ENCODE measurements at regions not wholly inside any gene's neighbourhood (a gene's known extent, or its start where the extent isn't known, plus 50 kb on each side); places are given as distances from the start of the nearest gene placed in this dataset.

DNA sequence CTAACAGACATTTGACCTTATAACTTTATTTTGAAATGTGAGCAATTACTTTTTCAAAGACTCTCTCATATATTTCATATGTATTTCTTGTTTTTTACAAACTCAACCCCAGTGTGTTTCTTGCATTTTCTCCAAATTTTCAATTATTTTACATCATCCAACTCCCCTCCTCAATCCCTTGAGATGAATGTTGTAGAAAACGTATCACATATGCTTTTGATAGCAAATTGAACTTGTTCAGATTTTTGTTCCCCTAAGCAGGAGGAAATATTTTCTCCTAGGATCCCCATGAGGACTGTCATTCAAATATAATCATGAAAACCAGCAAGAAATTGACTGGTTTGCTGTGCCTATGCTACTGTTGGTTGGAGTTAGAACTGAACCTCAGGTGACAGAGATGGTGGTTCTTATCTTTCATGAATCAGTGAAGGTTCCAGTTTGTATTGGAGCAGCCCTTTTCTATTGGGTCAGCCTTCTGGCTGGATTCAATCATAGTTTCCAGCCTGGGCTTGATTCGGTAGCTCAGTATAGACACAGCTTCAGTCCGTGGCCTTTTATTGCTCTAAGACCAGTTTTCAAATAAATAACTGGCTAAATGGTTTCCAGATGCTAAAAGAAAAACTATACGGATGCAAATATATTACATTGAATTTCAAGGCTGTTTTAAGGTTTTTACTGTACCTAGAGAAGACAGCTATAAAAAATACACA lies 591.0 kb downstream of the EPHA4 start:
- H3K4me3 ChIP-seq: no peak overlapping the region
- H3K27ac ChIP-seq: no peak overlapping the region
- ATAC-seq: no peak
- TF ChIP-seq, protein P1, sequence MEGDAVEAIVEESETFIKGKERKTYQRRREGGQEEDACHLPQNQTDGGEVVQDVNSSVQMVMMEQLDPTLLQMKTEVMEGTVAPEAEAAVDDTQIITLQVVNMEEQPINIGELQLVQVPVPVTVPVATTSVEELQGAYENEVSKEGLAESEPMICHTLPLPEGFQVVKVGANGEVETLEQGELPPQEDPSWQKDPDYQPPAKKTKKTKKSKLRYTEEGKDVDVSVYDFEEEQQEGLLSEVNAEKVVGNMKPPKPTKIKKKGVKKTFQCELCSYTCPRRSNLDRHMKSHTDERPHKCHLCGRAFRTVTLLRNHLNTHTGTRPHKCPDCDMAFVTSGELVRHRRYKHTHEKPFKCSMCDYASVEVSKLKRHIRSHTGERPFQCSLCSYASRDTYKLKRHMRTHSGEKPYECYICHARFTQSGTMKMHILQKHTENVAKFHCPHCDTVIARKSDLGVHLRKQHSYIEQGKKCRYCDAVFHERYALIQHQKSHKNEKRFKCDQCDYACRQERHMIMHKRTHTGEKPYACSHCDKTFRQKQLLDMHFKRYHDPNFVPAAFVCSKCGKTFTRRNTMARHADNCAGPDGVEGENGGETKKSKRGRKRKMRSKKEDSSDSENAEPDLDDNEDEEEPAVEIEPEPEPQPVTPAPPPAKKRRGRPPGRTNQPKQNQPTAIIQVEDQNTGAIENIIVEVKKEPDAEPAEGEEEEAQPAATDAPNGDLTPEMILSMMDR (IDR thresholded peaks at IDR 0.05): no peak
- intact Hi-C loops (cut with DNase I): no loop called here
- no peaks in the 10 kb centered on the region for H3K27me3 ChIP-seq
- peaks cover 0 to 17% (median 5%) of the 10 kb centered on the region in 11 donors for H3K9me3 ChIP-seq
- WGBS, 2 donors: 86 to 87% methylated on average over 4 of the region's 4 CpGs
- DNase-seq: no peak
- no peaks in the 10 kb centered on the region for H3K4me1 ChIP-seq
- no peaks in the 10 kb centered on the region for H3K36me3 ChIP-seq

DNA sequence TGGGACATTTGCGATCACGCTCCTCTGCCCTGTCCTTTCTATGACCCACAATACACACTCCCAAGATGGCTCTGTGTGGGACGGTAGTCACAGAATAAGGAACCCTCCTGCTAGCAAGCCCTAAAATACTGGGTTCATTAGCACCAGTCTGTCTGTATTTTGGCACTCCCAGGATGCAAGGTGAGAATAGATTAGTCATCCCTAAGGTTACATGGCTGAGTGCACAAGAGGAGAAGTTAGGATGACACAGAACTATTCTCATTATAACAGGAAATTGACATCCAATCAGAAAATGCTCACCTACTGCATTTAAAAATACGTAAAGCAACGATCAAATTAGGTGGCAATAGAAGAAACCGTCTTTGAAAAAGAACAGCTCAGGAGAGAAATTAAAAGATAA lies 590.2 kb downstream of the EPHA4 start:
- intact Hi-C loops (cut with DNase I): no loop called here
- DNase-seq: no peak
- no peak overlapping the region for H3K27ac ChIP-seq
- H3K4me3 ChIP-seq: no peak overlapping the region
- no peak for ATAC-seq
- H3K4me1 ChIP-seq: no peaks in the 10 kb centered on the region
- 87 to 99% methylated on average over 6 of the region's 6 CpGs for WGBS, 2 donors
- TF ChIP-seq, protein P1 (IDR thresholded peaks at IDR 0.05): no peak
- no peaks in the 10 kb centered on the region for H3K27me3 ChIP-seq
- H3K9me3 ChIP-seq: peaks cover 0 to 17% (median 5%) of the 10 kb centered on the region in 11 donors
- H3K36me3 ChIP-seq: no peaks in the 10 kb centered on the region

DNA sequence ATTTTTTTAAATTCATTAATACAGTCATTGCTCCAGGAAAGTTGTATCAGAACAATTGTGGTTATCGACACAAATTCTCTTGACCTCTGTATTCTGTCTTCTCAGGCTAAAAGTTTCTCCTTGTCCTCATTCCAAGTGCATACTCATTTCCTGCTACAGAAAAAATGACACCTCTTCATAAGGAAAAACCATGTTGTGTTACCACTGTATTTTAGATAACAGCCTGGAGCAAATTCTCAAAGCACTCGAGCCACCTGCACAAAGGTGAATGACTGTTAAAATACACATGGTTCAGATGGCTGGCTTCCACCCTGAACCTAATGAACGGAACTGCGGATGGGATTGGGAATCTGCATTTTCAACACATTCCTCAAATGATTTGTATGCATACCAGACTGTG lies 586.5 kb downstream of the EPHA4 start:
- WGBS, 2 donors: 82 to 83% methylated on average over 4 of the region's 4 CpGs
- TF ChIP-seq, protein P1 (IDR thresholded peaks at IDR 0.05): no peak
- no peaks in the 10 kb centered on the region for H3K27me3 ChIP-seq
- H3K9me3 ChIP-seq: peaks cover 0 to 1% (median 0%) of the 10 kb centered on the region in 11 donors
- ATAC-seq (no peak), DNase-seq (no peak)
- intact Hi-C loops (cut with DNase I): no loop called here
- no peak overlapping the region for H3K4me3 ChIP-seq
- no peak overlapping the region for H3K27ac ChIP-seq
- no peaks in the 10 kb centered on the region for H3K4me1 ChIP-seq
- H3K36me3 ChIP-seq: no peaks in the 10 kb centered on the region

GRCh38 chr2:220987839-220988238 lies 584.3 kb downstream of the EPHA4 start:
- H3K36me3 ChIP-seq: no peaks in the 10 kb centered on the region
- no peak for ATAC-seq
- H3K27me3 ChIP-seq: no peaks in the 10 kb centered on the region
- TF ChIP-seq, protein P1 (IDR thresholded peaks at IDR 0.05): no peak
- no peak overlapping the region for H3K27ac ChIP-seq
- no peaks in the 10 kb centered on the region for H3K9me3 ChIP-seq
- DNase-seq: no peak
- H3K4me1 ChIP-seq: no peaks in the 10 kb centered on the region
- intact Hi-C loops (cut with DNase I): no loop called here
- H3K4me3 ChIP-seq: no peak overlapping the region
- WGBS, 2 donors: 94 to 97% methylated on average over 3 of the region's 3 CpGs

Data from heart right ventricle (tissue), 16 donors.